SU-DHL-6 (cell line): ENCODE measurements at regions not wholly inside any gene's neighbourhood (a gene's known extent, or its start where the extent isn't known, plus 50 kb on each side); places are given as distances from the start of the nearest gene placed in this dataset.
"Not testable (repeated sequence)": the region's sequence is repeated elsewhere in the genome, so short reads cannot be mapped to it uniquely, and the experiment has no call there.

Source experiments
- CTCF ChIP-seq: fragments of 200-600 bp; sonication (generic); IDR thresholded peaks from one replicate; pipeline ENCODE4 v1.5.1; 2017; ENCODE audit warnings: antibody characterized with exemption, mild to moderate bottlenecking, low read length, moderate library complexity; ENCODE audit not compliant: insufficient read depth, poor library complexity, severe bottlenecking
- EZH2phosphoT487 ChIP-seq: fragments of 200-600 bp; sonication (generic), shearing (Covaris generic); conservative IDR thresholded peaks from 2 replicates; pipeline ENCODE4 v1.6.1; 2018; ENCODE audit warnings: mild to moderate bottlenecking, antibody characterized with exemption, low read length, moderate library complexity, mixed read lengths

- not testable (repeated sequence) for TF ChIP-seq CTCF, EZH2phosphoT487
Measured at GRCh38 chr5:142236673-142237290, 88.0 kb downstream of the SPRY4 start.
